PC-9 (cell line): ENCODE measurements at regions not wholly inside any gene's neighbourhood (a gene's known extent, or its start where the extent isn't known, plus 50 kb on each side); places are given as distances from the start of the nearest gene placed in this dataset.

Experiments
- CTCF ChIP-seq: fragments of 200-600 bp; sonication (generic); conservative IDR thresholded peaks from 2 replicates; pipeline ENCODE4 v1.6.1; 2017; ENCODE audit warnings: mixed run types, antibody characterized with exemption, mild to moderate bottlenecking, moderate library complexity
- EZH2 ChIP-seq: fragments of 200-600 bp; sonication (generic); IDR thresholded peaks from 2 replicates; pipeline ENCODE4 v1.8.0; 2017; ENCODE audit warnings: antibody characterized with exemption, low read depth

- TF ChIP-seq EZH2 (no peak), CTCF (no peak)
These were observed 122.5 kb downstream of the IPO8 start for GRCh38 chr12:30573145-30573544.
